ACC112 (cell line): ENCODE measurements at regions not wholly inside any gene's neighbourhood (a gene's known extent, or its start where the extent isn't known, plus 50 kb on each side); places are given as distances from the start of the nearest gene placed in this dataset.
"Not testable (repeated sequence)": the region's sequence is repeated elsewhere in the genome, so short reads cannot be mapped to it uniquely, and the experiment has no call there.

Experiments used
- H2AFZ ChIP-seq: fragments of 200-600 bp; sonication (generic); one replicate; pipeline ENCODE4 v1.6.0; 2017; ENCODE audit warnings: antibody characterized with exemption, low read length; ENCODE audit not compliant: unreplicated experiment
- H3K27ac ChIP-seq: fragments of 200-600 bp; sonication (generic); 2 replicates; pipeline ENCODE4 v1.5.1; 2014; ENCODE audit warnings: low read depth, mild to moderate bottlenecking, antibody characterized with exemption, low read length, moderate library complexity
- H3K27me3 ChIP-seq: fragments of 200-600 bp; sonication (generic); 2 replicates; pipeline ENCODE4 v1.6.1; 2014; ENCODE audit warnings: mild to moderate bottlenecking, antibody characterized with exemption, low read length, moderate library complexity, mixed read lengths; ENCODE audit not compliant: insufficient read depth
- H3K36me3 ChIP-seq: fragments of 200-600 bp; sonication (generic); 2 replicates; pipeline ENCODE4 v1.6.1; 2016; ENCODE audit warnings: mild to moderate bottlenecking, antibody characterized with exemption, low read length, moderate library complexity, mixed read lengths; ENCODE audit not compliant: insufficient read depth
- H3K4me1 ChIP-seq: fragments of 200-600 bp; sonication (generic); one replicate; pipeline ENCODE4 v1.6.1; 2016; ENCODE audit warnings: low read length, mixed read lengths; ENCODE audit not compliant: insufficient read depth, unreplicated experiment, control insufficient read depth
- H3K4me3 ChIP-seq: fragments of 200-600 bp; sonication (generic); 2 replicates; pipeline ENCODE4 v1.5.1; 2014; ENCODE audit warnings: mild to moderate bottlenecking, low read depth, low read length
- H3K79me2 ChIP-seq: fragments of 200-600 bp; sonication (generic); one replicate; pipeline ENCODE4 v1.6.0; 2016; ENCODE audit warnings: low read length; ENCODE audit not compliant: control insufficient read depth, unreplicated experiment, insufficient read depth

- H3K79me2 ChIP-seq = no peaks in the 10 kb centered on the region
- H3K27ac ChIP-seq = no peak overlapping the region
- H3K4me3 ChIP-seq = no peak overlapping the region
- no peak overlapping the region for H2AFZ ChIP-seq
- H3K27me3 ChIP-seq = no peaks in the 10 kb centered on the region
- no peaks in the 10 kb centered on the region for H3K36me3 ChIP-seq
- peaks cover 24% of the 10 kb centered on the region for H3K4me1 ChIP-seq
These were observed 192.2 kb upstream of the THRB start for GRCh38 chr3:24686808-24687207.

GRCh38 chr3:24687671-24688070 is 193.0 kb upstream of the THRB start:
- H2AFZ ChIP-seq = no peak overlapping the region

GRCh38 chr3:24688446-24689148 is 193.9 kb upstream of the THRB start:
- Histone ChIP-seq H3K4me1 (peaks cover 10% of the 10 kb centered on the region), H3K27ac (no peak overlapping the region), H3K36me3 (no peaks in the 10 kb centered on the region), H3K27me3 (no peaks in the 10 kb centered on the region), H3K4me3 (no peak overlapping the region), H3K79me2 (no peaks in the 10 kb centered on the region), H2AFZ (no peak overlapping the region)

More at GRCh38 chr3:24687671-24688070, 193.0 kb upstream of the THRB start:
- Histone ChIP-seq H3K36me3 (no peaks in the 10 kb centered on the region), H3K4me3 (no peak overlapping the region), H3K27me3 (no peaks in the 10 kb centered on the region), H3K27ac (no peak overlapping the region), H3K79me2 (no peaks in the 10 kb centered on the region), H3K4me1 (peaks cover 19% of the 10 kb centered on the region)

DNA sequence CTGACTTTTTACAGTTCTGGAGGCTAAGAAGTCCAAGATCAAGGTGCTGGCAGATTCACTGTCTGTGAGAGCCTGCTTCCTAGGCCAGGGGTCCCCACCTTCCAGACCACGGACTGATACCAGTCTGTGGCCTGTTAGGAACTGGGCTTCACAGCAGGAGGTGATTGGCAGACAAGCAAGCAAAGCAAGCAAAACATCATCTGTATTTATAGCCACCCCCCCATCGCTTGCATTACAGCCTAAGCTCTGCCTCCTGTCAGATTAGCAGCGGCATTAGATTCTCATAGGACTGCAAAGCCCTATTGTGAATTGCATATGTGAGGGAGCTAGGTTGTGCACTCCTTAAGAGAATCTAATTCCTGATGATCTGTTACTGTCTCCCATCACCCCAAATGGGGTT is 194.7 kb upstream of the THRB start:
- no peak overlapping the region for H2AFZ ChIP-seq
- no peak overlapping the region for H3K4me3 ChIP-seq
- H3K36me3 ChIP-seq = no peaks in the 10 kb centered on the region
- H3K27me3 ChIP-seq = no peaks in the 10 kb centered on the region
- no peak overlapping the region for H3K27ac ChIP-seq
- H3K4me1 ChIP-seq = peaks cover 10% of the 10 kb centered on the region
- H3K79me2 ChIP-seq = no peaks in the 10 kb centered on the region

GRCh38 chr3:24690777-24691176 is 196.1 kb upstream of the THRB start:
- Histone ChIP-seq H3K36me3 (no peaks in the 10 kb centered on the region), H3K27ac (no peak overlapping the region), H3K79me2 (no peaks in the 10 kb centered on the region), H3K27me3 (no peaks in the 10 kb centered on the region), H2AFZ (no peak overlapping the region), H3K4me1 (peaks cover 10% of the 10 kb centered on the region), H3K4me3 (no peak overlapping the region)

DNA sequence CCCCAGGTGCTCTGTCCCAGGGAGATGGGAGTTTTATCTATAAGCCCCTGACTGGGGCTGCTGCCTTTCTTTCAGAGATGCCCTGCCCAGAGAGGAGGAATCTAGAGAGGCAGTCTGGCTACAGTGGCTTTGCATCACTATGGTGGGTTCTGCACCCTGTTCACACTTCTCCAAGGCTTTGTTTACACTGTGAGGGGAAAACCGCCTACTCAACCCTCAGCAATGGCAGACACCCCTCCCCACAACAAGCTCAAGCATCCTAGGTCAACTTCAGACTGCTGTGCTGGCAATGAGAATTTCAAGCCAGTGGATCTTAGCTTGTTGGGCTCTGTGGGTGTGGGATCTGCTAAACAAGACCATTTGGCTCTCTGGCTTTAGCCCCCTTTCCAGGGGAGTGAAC is 204.4 kb upstream of the THRB start:
- H3K79me2 ChIP-seq, H3K4me1 ChIP-seq, H3K27me3 ChIP-seq, H2AFZ ChIP-seq, H3K36me3 ChIP-seq, H3K27ac ChIP-seq, H3K4me3 ChIP-seq: not testable (repeated sequence)

DNA sequence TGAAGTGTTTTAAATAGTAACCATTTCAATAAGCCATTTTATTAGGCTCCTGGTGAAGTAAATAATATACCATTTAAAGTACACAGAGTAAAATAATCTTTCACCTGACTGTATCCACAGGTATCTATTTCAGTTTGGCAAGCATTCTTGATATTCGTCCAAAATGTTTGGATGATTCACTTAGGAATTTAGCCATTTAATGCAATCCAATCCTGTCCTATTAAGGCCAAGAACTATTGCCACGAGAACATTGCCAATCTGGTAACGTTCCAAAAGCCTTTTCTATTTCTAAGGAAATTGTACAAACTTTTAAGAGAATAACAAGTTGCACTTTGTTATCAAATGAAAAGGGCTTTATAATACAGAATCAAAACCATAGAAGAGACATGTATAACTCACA is 209.8 kb upstream of the THRB start:
- no peak overlapping the region for H3K4me3 ChIP-seq
- H3K27ac ChIP-seq = no peak overlapping the region
- no peaks in the 10 kb centered on the region for H3K36me3 ChIP-seq
- H2AFZ ChIP-seq = no peak overlapping the region
- H3K79me2 ChIP-seq = no peaks in the 10 kb centered on the region
- H3K4me1 ChIP-seq = peaks cover 3% of the 10 kb centered on the region
- H3K27me3 ChIP-seq = peaks cover 34% of the 10 kb centered on the region

DNA sequence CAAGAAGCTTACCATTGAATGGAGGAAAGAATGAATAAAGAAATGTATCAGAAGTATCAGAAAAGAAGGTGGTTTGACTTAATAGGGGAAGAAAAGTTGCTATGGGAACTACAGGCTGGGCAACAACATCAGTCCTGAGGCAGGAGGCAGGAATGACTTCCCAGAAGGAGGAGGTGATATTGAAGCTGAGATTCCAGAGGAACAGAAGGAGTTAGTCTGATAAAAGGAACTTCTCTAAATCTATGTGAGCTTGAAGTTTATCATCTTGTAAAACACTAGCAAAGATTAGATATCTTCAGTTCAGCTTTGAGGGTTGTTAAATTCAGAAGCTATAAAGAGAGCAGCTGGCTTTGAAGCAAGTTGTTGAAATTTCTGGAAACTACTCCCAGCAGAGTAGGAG is 213.3 kb upstream of the THRB start:
- H3K27me3 ChIP-seq = peaks cover 48% of the 10 kb centered on the region
- H3K27ac ChIP-seq = no peak overlapping the region
- no peaks in the 10 kb centered on the region for H3K36me3 ChIP-seq
- no peak overlapping the region for H2AFZ ChIP-seq
- no peak overlapping the region for H3K4me3 ChIP-seq
- H3K4me1 ChIP-seq = peaks cover 3% of the 10 kb centered on the region
- H3K79me2 ChIP-seq = no peaks in the 10 kb centered on the region

DNA sequence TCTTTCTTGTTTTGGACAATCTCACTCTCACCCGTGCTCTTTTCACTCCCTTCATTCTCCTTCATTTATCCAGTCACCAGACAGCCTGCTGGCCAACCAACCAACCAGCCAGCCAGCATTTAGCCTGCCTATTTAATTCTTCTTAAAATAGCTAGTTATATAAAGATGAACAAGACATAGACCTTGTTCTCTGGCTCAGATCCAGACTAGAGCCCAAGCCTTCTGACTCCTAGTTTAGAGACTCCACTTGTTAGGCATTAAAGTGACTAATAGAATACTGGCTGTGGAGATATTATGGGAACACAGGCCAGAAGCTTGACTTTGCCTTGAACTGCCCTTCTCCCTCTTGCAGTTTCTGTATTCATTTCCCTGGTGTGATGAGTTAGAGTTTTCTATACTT is 215.3 kb upstream of the THRB start:
- no peak overlapping the region for H2AFZ ChIP-seq
- H3K27me3 ChIP-seq = peaks cover 48% of the 10 kb centered on the region
- H3K4me3 ChIP-seq = no peak overlapping the region
- no peaks in the 10 kb centered on the region for H3K79me2 ChIP-seq
- no peaks in the 10 kb centered on the region for H3K4me1 ChIP-seq
- no peak overlapping the region for H3K27ac ChIP-seq
- H3K36me3 ChIP-seq = no peaks in the 10 kb centered on the region

DNA sequence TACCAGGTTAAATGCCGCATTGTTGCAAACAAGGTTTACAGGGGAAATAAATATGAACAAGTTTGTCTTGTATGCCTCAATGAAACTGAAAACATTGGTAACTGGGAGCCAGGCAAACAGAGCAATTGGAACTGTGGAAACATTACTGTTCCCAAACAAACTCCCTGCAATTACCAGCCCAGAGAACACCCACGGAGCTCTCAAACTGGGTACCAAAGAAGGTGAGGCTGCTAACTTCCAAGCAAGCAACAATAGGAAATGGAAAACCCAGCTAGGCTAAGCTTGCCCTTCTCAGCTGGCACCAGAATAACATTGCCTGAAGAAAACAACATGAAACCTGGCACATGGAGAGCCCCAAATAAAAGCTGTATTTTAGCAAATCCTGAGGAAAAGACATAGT is 218.9 kb upstream of the THRB start:
- Histone ChIP-seq H2AFZ (no peak overlapping the region), H3K27me3 (peaks cover 24% of the 10 kb centered on the region), H3K36me3 (no peaks in the 10 kb centered on the region), H3K79me2 (no peaks in the 10 kb centered on the region), H3K4me1 (no peaks in the 10 kb centered on the region), H3K4me3 (no peak overlapping the region), H3K27ac (no peak overlapping the region)

GRCh38 chr3:24714436-24714835 is 219.8 kb upstream of the THRB start:
- Histone ChIP-seq H3K4me3 (no peak overlapping the region), H3K4me1 (no peaks in the 10 kb centered on the region), H2AFZ (no peak overlapping the region), H3K36me3 (no peaks in the 10 kb centered on the region), H3K27ac (no peak overlapping the region), H3K79me2 (no peaks in the 10 kb centered on the region), H3K27me3 (peaks cover 15% of the 10 kb centered on the region)
